ENCODE measurements at regions not wholly inside any gene's neighbourhood (a gene's known extent, or its start where the extent isn't known, plus 50 kb on each side); places are given as distances from the start of the nearest gene placed in this dataset.

DNA sequence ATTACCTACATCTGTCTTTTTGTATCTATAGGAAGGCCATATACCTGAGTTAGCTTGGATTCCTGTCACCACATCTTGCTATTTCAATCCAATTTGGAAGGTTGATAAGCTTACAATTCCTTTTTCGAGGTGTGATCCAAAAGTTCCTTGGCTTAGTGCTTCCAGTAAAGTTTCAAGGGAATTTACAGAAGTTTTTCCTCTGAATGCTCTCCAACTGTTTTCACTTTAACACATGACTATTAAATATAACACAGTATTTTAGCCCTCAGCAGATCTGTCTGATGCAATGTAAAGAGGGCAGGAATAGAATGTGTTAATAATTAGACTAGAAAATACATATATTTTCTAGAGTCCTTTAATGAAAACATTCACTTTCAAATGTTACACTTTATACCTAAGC is 171.4 kb downstream of the DKK1 start:
- no peak for TF ChIP-seq CTCF (conservative IDR thresholded peaks at IDR 0.05)
- TF ChIP-seq ZFX (IDR thresholded peaks at IDR 0.05) = no peak

Measured in C4-2B (cell line).